ENCODE measurements at regions not wholly inside any gene's neighbourhood (a gene's known extent, or its start where the extent isn't known, plus 50 kb on each side); places are given as distances from the start of the nearest gene placed in this dataset.

DNA sequence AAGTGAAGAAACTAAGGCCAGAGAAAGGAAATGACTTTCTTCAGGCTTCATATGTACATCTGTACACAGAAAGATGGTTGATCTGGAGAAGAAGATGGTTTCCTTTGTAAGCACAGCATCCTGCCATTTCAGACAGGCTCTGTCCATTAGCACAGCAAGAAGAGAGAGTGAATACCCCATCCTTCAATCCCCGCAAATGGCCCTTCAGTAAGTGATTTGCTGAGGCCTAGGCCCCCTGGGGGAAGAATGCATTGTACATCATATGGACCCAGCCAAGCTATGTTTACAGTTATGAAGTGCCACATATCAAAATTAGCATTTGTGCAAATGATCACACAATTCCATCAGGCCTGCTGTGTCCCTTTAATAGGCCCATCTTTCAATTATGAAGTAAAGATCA, 657.4 kb downstream of the BRINP1 start:
- TF ChIP-seq, protein P1, sequence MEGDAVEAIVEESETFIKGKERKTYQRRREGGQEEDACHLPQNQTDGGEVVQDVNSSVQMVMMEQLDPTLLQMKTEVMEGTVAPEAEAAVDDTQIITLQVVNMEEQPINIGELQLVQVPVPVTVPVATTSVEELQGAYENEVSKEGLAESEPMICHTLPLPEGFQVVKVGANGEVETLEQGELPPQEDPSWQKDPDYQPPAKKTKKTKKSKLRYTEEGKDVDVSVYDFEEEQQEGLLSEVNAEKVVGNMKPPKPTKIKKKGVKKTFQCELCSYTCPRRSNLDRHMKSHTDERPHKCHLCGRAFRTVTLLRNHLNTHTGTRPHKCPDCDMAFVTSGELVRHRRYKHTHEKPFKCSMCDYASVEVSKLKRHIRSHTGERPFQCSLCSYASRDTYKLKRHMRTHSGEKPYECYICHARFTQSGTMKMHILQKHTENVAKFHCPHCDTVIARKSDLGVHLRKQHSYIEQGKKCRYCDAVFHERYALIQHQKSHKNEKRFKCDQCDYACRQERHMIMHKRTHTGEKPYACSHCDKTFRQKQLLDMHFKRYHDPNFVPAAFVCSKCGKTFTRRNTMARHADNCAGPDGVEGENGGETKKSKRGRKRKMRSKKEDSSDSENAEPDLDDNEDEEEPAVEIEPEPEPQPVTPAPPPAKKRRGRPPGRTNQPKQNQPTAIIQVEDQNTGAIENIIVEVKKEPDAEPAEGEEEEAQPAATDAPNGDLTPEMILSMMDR (IDR thresholded peaks at IDR 0.05; ENCODE audit: low read length) = no peak
- TF ChIP-seq EZH2 (IDR thresholded peaks at IDR 0.05; ENCODE audit: borderline replicate concordance, low read length) = no peak

All from OCI-LY1 (cell line).